Keratinocyte (primary cell): ENCODE measurements at regions not wholly inside any gene's neighbourhood (a gene's known extent, or its start where the extent isn't known, plus 50 kb on each side); places are given as distances from the start of the nearest gene placed in this dataset.

Experiments
- EZH2 ChIP-seq: IDR thresholded peaks from one replicate; pipeline ENCODE4 v1.6.1; 2012; ENCODE audit warnings: inconsistent platforms, mild to moderate bottlenecking, low read length, moderate library complexity
- TF ChIP-seq, protein P1 (sequence below), 3 experiments: IDR thresholded peaks in 1 of 3; conservative IDR thresholded peaks in 1 of 3; optimal IDR thresholded peaks in 1 of 3; 2 replicates in 2 of 3; 3 replicates in 1 of 3; pipeline versions ENCODE3 to v1.5.1; 2011; ENCODE audit warnings: low read length in 3 of 3, mild to moderate bottlenecking in 3 of 3, moderate library complexity in 2 of 3, control low read depth in 1 of 3, inconsistent platforms in 1 of 3; ENCODE audit not compliant: insufficient read depth in 2 of 3; ENCODE audit errors: extremely low read depth in 1 of 3

DNA sequence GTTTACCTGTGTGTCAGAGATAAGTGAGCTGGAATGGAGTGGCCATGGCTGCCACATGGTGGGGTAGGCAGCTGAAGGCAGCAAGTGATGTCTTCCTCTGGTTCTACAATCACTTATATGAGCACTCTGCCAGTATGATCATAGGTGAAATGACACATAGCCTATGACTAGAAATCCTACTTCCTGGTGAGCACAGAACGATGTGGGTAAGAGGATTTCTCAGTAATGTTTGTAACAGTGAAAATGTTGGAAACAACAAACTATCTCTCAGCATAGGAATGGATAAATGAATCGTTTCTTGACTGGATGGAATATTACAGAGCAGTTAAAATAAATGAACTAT is 187.0 kb upstream of the S1PR3 start:
- TF ChIP-seq, protein P1, sequence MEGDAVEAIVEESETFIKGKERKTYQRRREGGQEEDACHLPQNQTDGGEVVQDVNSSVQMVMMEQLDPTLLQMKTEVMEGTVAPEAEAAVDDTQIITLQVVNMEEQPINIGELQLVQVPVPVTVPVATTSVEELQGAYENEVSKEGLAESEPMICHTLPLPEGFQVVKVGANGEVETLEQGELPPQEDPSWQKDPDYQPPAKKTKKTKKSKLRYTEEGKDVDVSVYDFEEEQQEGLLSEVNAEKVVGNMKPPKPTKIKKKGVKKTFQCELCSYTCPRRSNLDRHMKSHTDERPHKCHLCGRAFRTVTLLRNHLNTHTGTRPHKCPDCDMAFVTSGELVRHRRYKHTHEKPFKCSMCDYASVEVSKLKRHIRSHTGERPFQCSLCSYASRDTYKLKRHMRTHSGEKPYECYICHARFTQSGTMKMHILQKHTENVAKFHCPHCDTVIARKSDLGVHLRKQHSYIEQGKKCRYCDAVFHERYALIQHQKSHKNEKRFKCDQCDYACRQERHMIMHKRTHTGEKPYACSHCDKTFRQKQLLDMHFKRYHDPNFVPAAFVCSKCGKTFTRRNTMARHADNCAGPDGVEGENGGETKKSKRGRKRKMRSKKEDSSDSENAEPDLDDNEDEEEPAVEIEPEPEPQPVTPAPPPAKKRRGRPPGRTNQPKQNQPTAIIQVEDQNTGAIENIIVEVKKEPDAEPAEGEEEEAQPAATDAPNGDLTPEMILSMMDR (optimal IDR thresholded peaks at IDR 0.05 in 1 of 3, IDR thresholded peaks at IDR 0.05 in 1 of 3, conservative IDR thresholded peaks at IDR 0.05 in 1 of 3; ENCODE audit: extremely low read depth in 1 of 3, insufficient read depth in 2 of 3, low read length in 3 of 3): peak in 2 of 3 experiments; percentile 9 to 21
- TF ChIP-seq EZH2: no peak
